ENCODE measurements at regions not wholly inside any gene's neighbourhood (a gene's known extent, or its start where the extent isn't known, plus 50 kb on each side); places are given as distances from the start of the nearest gene placed in this dataset.

DNA sequence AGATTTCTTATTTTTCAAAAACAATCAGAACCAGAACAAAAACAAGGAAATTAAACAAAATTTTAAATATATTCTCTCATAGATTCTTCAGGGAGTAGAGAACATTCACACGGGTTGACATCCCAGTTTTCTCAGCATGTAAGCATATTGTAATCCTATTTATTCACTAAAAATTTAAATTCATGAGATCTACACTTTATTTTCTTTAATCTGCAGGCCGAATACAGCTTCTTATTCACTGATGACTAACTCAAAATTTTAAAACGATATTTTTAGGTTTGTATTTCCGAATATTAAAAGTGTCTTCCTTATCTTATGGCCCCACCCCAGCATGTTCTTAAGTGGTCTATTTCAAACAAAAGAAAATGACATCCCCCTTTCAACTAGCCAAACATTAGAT, 262.4 kb downstream of the MEIS1 start:
- WGBS, result 73% methylated on average over 4 of the region's 4 CpGs
- H3K27me3 ChIP-seq, result no peaks in the 10 kb centered on the region
- no peak overlapping the region for H3K27ac ChIP-seq
- H3K4me3 ChIP-seq, result no peak overlapping the region
- no peak for TF ChIP-seq EP300 (IDR thresholded peaks at IDR 0.05)
- TF ChIP-seq, protein P1, sequence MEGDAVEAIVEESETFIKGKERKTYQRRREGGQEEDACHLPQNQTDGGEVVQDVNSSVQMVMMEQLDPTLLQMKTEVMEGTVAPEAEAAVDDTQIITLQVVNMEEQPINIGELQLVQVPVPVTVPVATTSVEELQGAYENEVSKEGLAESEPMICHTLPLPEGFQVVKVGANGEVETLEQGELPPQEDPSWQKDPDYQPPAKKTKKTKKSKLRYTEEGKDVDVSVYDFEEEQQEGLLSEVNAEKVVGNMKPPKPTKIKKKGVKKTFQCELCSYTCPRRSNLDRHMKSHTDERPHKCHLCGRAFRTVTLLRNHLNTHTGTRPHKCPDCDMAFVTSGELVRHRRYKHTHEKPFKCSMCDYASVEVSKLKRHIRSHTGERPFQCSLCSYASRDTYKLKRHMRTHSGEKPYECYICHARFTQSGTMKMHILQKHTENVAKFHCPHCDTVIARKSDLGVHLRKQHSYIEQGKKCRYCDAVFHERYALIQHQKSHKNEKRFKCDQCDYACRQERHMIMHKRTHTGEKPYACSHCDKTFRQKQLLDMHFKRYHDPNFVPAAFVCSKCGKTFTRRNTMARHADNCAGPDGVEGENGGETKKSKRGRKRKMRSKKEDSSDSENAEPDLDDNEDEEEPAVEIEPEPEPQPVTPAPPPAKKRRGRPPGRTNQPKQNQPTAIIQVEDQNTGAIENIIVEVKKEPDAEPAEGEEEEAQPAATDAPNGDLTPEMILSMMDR (IDR thresholded peaks at IDR 0.05), result no peak
- no peak for TF ChIP-seq POLR2AphosphoS5 (IDR thresholded peaks at IDR 0.05)
- TF ChIP-seq POLR2A (IDR thresholded peaks at IDR 0.05), result no peak
- no peaks in the 10 kb centered on the region for H3K4me1 ChIP-seq
- no peak for DNase-seq (ENCODE audit: low spot score in 2 of 2)
- H3K36me3 ChIP-seq, result no peaks in the 10 kb centered on the region
- H3K9me3 ChIP-seq, result no peaks in the 10 kb centered on the region

DNA sequence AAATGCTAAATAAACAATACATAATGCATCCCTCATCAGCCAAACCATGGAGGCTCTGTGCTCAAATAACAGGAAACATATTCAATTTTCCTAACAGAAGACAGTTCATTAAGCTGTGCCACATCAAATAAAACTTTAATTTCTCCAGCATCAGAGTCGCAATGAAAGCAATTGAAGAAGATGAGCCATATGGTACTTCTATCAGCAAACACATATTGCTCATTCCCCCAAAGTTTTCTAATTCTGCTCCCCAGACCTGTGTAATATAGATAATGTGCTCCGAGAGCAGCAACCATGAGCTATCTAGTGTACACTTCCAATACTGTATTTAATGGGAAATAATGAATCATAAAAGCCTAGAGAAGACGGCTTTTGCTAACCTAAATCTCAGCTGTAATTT, 263.2 kb downstream of the MEIS1 start:
- 91% methylated on average over 3 of the region's 3 CpGs for WGBS
- Histone ChIP-seq H3K4me1 (no peaks in the 10 kb centered on the region), H3K27ac (no peak overlapping the region), H3K4me3 (no peak overlapping the region), H3K9me3 (no peaks in the 10 kb centered on the region), H3K36me3 (no peaks in the 10 kb centered on the region), H3K27me3 (no peaks in the 10 kb centered on the region)
- TF ChIP-seq, protein P1 (IDR thresholded peaks at IDR 0.05), result no peak
- no peak for TF ChIP-seq POLR2AphosphoS5 (IDR thresholded peaks at IDR 0.05)
- TF ChIP-seq EP300 (IDR thresholded peaks at IDR 0.05), result no peak
- no peak for TF ChIP-seq POLR2A (IDR thresholded peaks at IDR 0.05)
- DNase-seq (ENCODE audit: low spot score in 2 of 2), result no peak

DNA sequence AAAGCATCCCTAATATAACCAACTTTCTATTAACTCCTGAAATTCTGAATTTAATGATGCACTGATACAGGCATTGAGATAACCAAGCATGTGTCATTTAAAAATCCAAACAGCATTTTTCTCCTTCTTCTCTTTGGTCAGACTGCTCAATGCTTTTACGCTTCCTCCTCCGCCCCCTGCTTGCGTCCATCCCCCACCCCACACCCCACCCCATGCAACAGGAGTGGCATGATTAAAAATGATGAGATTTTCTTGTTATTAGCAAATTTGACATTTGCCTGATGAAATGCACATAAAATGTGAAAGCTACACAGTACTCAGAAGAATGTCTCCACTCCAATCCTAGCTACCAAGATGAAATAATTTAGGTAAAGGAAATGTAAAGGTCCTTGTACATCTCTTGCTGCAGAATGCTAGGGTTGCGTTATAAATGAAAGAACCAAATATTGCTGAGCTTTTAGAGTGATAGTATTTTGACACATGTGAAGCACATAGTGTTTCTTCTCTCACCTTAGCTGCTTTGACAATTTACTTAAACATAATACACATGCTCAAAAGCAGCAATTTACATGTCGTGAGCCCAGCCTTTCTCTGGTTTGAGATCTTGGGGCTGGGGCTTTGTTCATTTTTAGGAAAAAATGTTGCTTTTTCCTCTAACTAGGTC, 263.8 kb downstream of the MEIS1 start:
- TF ChIP-seq, protein P1 (IDR thresholded peaks at IDR 0.05), result no peak
- no peak for TF ChIP-seq POLR2A (IDR thresholded peaks at IDR 0.05)
- no peak for TF ChIP-seq EP300 (IDR thresholded peaks at IDR 0.05)
- Histone ChIP-seq H3K27me3 (no peaks in the 10 kb centered on the region), H3K36me3 (no peaks in the 10 kb centered on the region), H3K4me1 (no peaks in the 10 kb centered on the region), H3K4me3 (no peak overlapping the region), H3K27ac (no peak overlapping the region), H3K9me3 (no peaks in the 10 kb centered on the region)
- DNase-seq (ENCODE audit: low spot score in 2 of 2), result no peak
- 77% methylated on average over 5 of the region's 5 CpGs for WGBS

DNA sequence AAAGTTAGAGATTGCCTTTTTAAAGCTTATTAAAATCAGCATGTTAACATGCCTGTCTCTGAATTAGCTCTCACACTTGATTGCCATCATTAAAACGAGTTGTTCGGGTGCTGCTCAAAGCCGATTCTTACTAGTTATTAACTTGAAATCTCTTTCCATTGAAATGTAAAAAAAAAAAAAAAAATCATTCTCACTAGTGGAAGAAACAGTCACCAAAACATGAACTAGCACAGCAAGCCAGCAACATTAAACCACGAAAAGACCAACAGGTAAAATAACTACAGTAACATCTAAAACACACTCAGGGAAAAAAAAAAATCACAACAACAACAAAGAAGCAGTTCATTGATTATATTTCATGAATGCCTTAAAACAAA, 264.5 kb downstream of the MEIS1 start:
- TF ChIP-seq POLR2A (IDR thresholded peaks at IDR 0.05) (no peak), POLR2AphosphoS5 (IDR thresholded peaks at IDR 0.05) (no peak), EP300 (IDR thresholded peaks at IDR 0.05) (no peak)
- TF ChIP-seq, protein P1 (IDR thresholded peaks at IDR 0.05), result no peak
- no peak overlapping the region for H3K4me3 ChIP-seq
- H3K4me1 ChIP-seq, result no peaks in the 10 kb centered on the region
- H3K9me3 ChIP-seq, result no peaks in the 10 kb centered on the region
- H3K27ac ChIP-seq, result no peak overlapping the region
- no peaks in the 10 kb centered on the region for H3K36me3 ChIP-seq
- WGBS, result 87% methylated on average over 4 of the region's 4 CpGs
- H3K27me3 ChIP-seq, result no peaks in the 10 kb centered on the region
- no peak for DNase-seq (ENCODE audit: low spot score in 2 of 2)

DNA sequence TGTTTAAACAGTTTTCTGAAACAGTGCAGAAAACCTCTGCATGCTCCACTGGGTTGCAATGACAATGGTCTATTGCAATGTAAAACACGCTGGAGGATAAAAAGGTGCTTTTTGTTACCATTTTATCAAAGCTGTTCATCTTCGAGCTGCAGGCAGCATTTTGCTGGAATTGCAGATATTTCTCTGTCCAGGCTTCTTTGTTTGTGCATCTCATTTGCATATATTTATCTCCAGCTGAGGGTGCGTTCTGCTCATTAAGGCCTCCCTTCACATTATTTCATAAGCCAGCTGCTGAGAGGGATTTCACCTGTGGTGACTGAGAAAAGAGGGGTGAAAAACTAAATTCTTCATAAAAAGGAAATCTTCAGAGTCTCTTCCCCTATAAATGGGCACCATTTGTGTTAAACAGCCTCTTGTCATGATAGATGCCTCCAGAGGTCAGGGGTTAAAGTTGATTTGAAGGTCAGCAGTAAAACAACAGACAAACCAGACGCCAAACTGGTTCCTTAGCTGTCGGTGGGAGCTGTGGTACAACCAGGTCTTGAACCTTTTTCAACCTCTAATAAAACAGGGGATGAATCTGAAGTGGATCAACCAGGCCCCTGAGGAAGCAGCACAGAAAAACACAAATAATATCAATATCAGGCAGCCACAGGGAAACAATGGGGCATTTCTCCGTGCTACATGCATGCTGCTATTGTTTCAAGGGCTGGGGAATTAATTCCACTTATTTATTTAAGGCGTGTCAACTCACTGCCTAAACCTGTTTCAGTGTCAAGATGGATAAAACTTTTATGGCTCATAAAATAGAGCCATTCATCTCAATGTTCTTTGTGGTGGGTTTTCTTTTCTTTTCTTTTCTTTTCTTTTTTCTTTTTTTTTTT, 265.1 kb downstream of the MEIS1 start:
- WGBS, result 68% methylated on average over 7 of the region's 7 CpGs
- TF ChIP-seq, protein P1 (IDR thresholded peaks at IDR 0.05), result no peak
- Histone ChIP-seq H3K27me3 (no peaks in the 10 kb centered on the region), H3K36me3 (no peaks in the 10 kb centered on the region), H3K27ac (no peak overlapping the region), H3K9me3 (no peaks in the 10 kb centered on the region), H3K4me1 (no peaks in the 10 kb centered on the region), H3K4me3 (no peak overlapping the region)
- no peak for DNase-seq (ENCODE audit: low spot score in 2 of 2)
